Mesodermal cell (in vitro differentiated cells): ENCODE measurements at regions not wholly inside any gene's neighbourhood (a gene's known extent, or its start where the extent isn't known, plus 50 kb on each side); places are given as distances from the start of the nearest gene placed in this dataset.
A peak's percentile ranks its signal among the peaks of the same experiment; 100 is the strongest.

Experiments
- H3K27ac ChIP-seq: 2 replicates; pipeline ENCODE4 v1.7.0; 2013; ENCODE audit warnings: mild to moderate bottlenecking, low read depth, low read length, moderate library complexity; ENCODE audit not compliant: severe bottlenecking
- H3K36me3 ChIP-seq: 2 replicates; pipeline ENCODE4 v1.7.1; 2013; ENCODE audit warnings: mild to moderate bottlenecking, low read length, moderate library complexity; ENCODE audit not compliant: control insufficient read depth, insufficient read depth
- H3K4me1 ChIP-seq: one replicate; pipeline ENCODE4 v1.7.1; 2013; ENCODE audit warnings: mild to moderate bottlenecking, low read length; ENCODE audit not compliant: insufficient read depth, control insufficient read depth, poor library complexity, severe bottlenecking
- H3K4me3 ChIP-seq: 2 replicates; pipeline ENCODE4 v1.7.0; 2013; ENCODE audit warnings: low read length, control low read depth, mild to moderate bottlenecking; ENCODE audit not compliant: insufficient read depth, poor library complexity, severe bottlenecking; ENCODE audit errors: extremely low read depth
- H3K9me3 ChIP-seq: 2 replicates; pipeline ENCODE4 v1.7.1; 2013; ENCODE audit warnings: mild to moderate bottlenecking, low read length, moderate library complexity; ENCODE audit not compliant: control insufficient read depth
- WGBS, 2 experiments: methylation state at CpG; one replicate each; pipeline ENCODE4 v1.1.5; 2013; ENCODE audit warnings: missing lambda C conversion rate in 2 of 2; ENCODE audit not compliant: insufficient coverage in 2 of 2; 5-methylcytosine and 5-hydroxymethylcytosine counted together

DNA sequence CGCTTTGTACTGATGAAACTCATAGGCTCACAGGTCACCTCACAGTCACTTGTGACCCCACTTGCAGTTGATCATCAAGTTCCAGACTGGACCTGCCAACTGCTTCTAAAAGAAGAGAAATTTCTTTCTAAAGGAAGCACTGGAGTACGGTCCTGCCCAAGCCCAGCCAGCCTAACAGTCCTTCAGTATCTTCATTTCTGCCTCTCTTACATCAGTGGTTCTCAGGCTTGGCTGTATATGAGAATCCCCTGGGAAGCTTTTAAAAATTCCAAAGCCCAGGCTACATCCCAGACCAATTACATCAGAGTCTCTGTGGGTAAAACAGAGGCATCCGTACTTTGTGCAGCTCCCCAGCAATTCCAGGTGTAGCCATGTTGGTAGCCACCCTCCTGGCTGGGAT, 282.1 kb downstream of the NFIB start:
- Histone ChIP-seq H3K4me3 (no peak overlapping the region), H3K36me3 (no peaks in the 10 kb centered on the region), H3K9me3 (no peaks in the 10 kb centered on the region), H3K27ac (no peak overlapping the region), H3K4me1 (peaks cover 6% of the 10 kb centered on the region)
- WGBS, 2 experiments, result 88 to 91% methylated on average over 1 to 3 of the region's 3 CpGs

DNA sequence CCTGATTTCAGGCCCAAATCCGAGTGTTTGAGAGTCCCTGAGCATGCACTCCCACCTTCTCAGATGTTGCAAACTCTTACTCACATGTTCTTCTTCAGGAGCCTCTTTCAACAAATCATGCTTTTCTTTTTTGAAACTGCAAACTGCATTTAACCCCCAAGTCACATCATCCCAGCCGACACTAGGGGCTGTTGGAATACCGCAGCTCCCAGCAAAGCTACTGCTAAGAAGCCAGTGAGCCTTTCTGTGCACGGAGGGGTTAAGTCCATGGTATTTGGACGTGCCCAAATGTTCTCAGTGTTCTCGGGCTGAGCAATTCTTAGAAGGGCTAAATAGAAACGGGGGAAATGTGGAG, 282.9 kb downstream of the NFIB start:
- 20 to 34% methylated on average over 4 to 6 of the region's 7 CpGs for WGBS, 2 experiments
- Histone ChIP-seq H3K36me3 (no peaks in the 10 kb centered on the region), H3K4me3 (no peak overlapping the region), H3K9me3 (no peaks in the 10 kb centered on the region), H3K4me1 (peaks cover 6% of the 10 kb centered on the region), H3K27ac (peak overlapping the region; percentile 36)

DNA sequence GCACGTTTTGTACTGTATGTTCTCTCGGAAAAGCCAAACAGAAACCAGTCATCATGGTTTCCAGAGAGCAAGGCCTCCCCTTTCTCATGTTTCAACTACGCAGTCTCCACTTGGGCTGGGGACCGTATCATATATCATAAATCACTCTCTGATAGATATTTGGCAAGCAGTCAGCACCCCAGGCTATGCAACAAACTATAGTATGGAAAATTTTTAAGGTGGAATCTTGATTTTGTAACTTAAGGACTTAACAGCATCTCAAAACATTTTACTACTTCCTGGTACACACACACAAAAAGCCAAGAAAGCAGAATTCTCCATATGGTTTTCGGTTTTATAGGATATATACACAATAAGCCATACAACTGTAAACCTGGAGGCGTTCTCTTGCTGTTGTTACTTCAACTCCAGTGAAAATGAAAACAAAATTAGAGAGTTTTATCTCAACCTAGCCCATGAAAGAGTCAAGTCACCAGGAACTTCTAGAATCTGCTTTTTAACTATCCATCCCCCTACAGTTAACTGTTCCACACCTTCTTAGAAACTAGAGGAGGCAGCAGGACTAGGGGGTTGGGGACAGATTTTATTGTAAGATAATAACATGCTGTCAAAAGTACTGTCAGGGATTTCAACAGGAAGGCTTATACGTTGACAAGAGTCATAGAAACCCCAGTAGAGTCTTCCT, 283.4 kb downstream of the NFIB start:
- peak overlapping the region; percentile 36 for H3K27ac ChIP-seq
- H3K4me3 ChIP-seq, result no peak overlapping the region
- H3K4me1 ChIP-seq, result peaks cover 6% of the 10 kb centered on the region
- no peaks in the 10 kb centered on the region for H3K36me3 ChIP-seq
- WGBS, 2 experiments, result 94 to 95% methylated on average over 3 to 4 of the region's 7 CpGs
- no peaks in the 10 kb centered on the region for H3K9me3 ChIP-seq

DNA sequence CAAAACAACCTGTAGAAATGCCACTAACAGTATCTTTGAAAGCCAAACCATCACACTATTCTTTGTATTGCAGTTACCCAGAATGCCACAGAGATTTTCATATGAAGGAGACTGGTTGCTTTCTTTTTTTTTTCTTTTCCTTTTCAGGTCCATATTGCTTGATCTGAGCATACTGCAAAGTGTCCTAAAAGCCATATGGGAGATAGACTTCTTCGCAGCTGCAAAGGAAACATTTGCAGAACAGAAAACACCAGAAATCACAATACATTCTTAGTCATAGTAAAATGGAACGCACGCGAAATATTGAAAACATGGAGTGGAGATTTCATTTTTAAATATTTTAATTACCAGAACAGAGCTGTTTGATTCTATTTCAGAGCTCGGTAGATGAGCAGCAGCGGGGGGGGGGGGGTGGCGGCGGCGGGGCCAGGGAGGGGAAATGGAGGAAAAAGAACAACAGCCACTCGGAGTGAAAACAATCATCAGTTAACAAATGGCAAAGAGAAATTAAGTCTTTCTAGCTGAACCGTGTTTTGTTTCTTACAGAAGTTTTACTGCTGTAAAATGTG, 284.1 kb downstream of the NFIB start:
- WGBS, 2 experiments, result 82 to 100% methylated on average over 1 of the region's 11 CpGs
- Histone ChIP-seq H3K9me3 (no peaks in the 10 kb centered on the region), H3K36me3 (no peaks in the 10 kb centered on the region), H3K4me3 (no peak overlapping the region), H3K27ac (no peak overlapping the region), H3K4me1 (peaks cover 6% of the 10 kb centered on the region)

DNA sequence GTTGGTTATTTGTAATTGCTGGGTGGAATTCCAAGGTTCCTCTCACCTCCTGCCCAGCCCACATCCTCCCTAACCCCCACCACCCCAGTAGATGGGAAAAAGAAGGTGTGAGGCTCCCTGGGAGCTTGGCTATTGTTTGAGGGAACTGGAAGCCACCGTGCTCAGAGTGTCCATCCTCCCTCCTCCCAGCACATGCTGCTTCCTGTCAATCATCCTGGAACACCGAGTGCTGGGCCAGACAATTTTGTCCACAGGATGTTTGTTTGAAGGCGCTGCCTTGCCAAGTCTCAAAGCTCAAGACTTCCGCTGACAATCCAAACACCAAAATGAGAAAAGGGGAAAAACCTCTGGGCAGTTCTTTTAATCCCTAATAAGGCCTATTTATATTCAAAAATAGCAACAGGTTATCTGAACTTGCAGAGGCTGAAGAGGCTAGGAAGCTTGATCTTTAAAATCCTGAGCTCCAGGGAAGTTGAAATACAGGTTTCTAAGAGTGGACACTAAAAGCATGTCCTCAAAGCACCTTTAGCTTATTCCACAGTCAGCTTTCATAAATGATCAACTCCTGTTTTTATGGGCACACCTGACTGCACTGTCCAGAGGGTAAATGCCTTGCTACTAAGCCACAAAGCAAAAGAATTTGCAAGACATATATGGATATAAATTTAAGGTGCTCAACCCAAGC, 286.7 kb downstream of the NFIB start:
- Histone ChIP-seq H3K4me3 (no peak overlapping the region), H3K36me3 (no peaks in the 10 kb centered on the region), H3K4me1 (peaks cover 6% of the 10 kb centered on the region), H3K9me3 (no peaks in the 10 kb centered on the region), H3K27ac (no peak overlapping the region)
- WGBS, 2 experiments, result 0 to 65% methylated on average over 1 to 3 of the region's 4 CpGs

DNA sequence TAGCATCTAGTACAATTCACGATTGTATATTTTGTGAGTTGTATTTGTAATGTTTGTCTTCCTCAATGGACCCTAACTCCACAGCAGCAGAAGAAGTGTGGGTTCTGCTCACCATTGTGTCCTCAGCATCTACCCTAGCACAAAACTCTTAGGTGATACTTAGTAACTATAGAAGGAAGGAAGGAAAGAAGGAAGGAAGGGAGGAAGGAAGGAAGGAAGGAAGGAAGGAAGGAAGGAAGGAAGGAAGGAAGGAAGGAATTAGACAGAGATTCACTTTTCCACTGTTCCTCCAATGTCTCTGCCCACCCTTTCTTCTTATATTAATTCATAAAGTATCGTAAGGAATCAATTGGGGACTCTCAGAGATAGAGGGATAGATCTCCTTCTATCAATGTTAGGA, 288.2 kb downstream of the NFIB start:
- WGBS, 2 experiments, result no CpG with 5 or more reads among the region's 2 CpGs
- no peaks in the 10 kb centered on the region for H3K4me1 ChIP-seq

DNA sequence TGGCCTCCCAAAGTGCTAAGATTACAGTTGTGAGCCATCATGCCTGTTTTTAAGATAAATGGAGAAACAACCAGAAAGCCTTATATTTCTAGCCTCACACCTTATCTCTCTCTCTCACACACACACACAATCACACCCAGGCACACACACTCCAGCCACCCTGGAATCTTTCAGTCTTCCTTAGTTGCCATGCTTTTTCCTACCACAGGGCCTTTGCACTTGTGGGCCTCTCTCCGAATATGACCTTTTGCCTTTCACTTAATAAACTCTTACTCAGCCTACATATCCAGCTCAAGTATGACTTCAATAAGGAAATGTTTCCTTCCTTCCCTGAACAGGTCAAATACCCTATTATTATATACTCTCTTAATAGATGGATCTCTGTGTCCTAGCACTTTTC, 290.7 kb downstream of the NFIB start:
- Histone ChIP-seq H3K27ac (no peak overlapping the region), H3K4me1 (no peaks in the 10 kb centered on the region), H3K9me3 (no peaks in the 10 kb centered on the region), H3K4me3 (no peak overlapping the region), H3K36me3 (no peaks in the 10 kb centered on the region)
- 92 to 100% methylated on average over 1 of the region's 1 CpG for WGBS, 2 experiments

More for the DNA sequence above, 288.2 kb downstream of the NFIB start:
- Histone ChIP-seq H3K27ac (no peak overlapping the region), H3K4me3 (no peak overlapping the region), H3K36me3 (no peaks in the 10 kb centered on the region), H3K9me3 (no peaks in the 10 kb centered on the region)

DNA sequence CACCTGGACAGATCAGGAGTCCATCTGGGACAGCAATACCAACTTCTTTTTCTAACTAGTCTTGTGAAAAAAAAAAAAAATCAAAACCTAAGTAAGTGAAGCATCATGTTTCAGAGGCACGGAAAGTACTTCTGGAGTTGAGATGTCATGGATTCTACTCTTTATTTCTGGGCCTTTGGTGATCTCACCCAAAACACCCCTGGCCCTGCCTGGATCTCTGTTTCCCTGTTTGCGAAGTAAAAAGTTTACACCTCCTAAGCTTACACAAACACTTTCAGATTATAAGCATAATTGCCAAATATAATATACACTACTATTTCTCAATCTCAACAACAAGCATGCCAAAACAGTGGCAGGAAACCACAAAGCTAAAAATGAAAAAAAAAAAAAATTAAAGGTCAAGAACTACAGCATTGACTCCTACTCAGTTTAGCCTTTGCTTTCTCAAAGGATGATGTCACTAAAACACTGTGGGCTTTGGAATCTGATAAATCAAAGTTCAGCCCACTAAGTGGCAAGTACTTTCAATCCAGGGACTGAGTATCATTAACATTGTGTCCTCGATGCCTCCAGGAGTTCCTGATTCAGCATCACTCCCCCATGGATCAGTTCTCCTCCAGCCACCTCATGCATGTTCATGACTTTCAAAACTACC, 291.9 kb downstream of the NFIB start:
- no peaks in the 10 kb centered on the region for H3K9me3 ChIP-seq
- 91 to 100% methylated on average over 2 of the region's 3 CpGs for WGBS, 2 experiments
- no peak overlapping the region for H3K4me3 ChIP-seq
- no peaks in the 10 kb centered on the region for H3K36me3 ChIP-seq
- no peaks in the 10 kb centered on the region for H3K4me1 ChIP-seq
- H3K27ac ChIP-seq, result no peak overlapping the region

DNA sequence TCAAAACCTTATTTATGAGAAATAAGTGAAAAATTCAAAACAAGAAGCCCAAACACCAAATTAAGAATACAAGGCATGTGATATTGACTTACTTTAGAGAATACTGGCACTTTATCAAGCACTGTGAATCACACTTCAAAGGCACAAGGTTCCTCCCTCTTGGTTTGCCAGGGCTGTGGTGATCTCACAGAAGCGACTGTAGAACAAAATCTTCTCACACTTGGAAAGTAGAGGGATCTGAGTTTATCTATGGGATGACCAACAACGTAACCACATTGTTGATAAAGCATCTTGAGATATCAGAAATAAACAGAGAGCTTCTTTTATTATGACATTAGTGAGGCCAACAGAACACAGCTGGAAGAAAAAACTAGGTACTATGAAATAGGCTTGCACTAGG, 295.9 kb downstream of the NFIB start:
- H3K27ac ChIP-seq, result no peak overlapping the region
- H3K4me3 ChIP-seq, result no peak overlapping the region
- 86% methylated on average over 1 of the region's 2 CpGs; no CpG with 5 or more reads in 1 of the 2 experiments for WGBS, 2 experiments
- no peaks in the 10 kb centered on the region for H3K9me3 ChIP-seq
- no peaks in the 10 kb centered on the region for H3K36me3 ChIP-seq
- H3K4me1 ChIP-seq, result no peaks in the 10 kb centered on the region

DNA sequence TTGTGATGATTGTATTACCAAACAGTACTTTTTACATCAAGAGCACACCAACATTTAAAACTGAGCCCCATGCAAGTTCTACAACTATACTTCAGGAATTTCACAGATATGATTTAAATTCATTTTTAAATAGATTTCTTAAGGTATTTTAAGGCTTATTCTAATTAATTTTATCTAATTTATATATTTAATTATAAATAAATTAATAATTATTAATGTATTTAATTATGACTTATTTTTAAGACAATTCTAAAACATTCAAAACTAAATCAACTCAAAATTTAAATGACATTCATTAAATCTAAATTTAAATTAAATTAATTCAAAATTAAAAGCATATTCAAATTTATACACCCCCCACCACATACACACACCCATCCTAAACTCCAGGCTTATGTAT, 299.2 kb downstream of the NFIB start:
- H3K4me3 ChIP-seq, result no peak overlapping the region
- no peaks in the 10 kb centered on the region for H3K9me3 ChIP-seq
- no peaks in the 10 kb centered on the region for H3K36me3 ChIP-seq
- H3K4me1 ChIP-seq, result no peaks in the 10 kb centered on the region
- no peak overlapping the region for H3K27ac ChIP-seq

DNA sequence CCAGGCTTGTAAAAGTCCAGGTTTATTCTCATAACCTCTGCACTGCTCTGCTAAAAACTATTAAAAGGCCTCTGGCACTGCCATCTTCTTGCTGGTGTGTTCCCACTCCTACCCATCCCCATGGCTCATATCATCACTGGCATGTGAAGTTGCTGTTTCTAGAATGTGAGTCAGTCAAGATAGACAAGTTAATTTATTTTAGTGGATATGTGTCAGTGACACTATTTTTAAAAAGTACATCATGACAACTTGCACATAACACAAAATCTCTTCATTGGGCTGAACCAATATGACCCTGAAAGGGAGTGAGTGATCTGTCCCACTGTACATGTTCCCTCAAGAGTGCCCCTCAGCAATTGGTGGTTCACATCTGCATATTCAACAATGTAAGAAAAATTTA, 299.7 kb downstream of the NFIB start:
- Histone ChIP-seq H3K4me1 (no peaks in the 10 kb centered on the region), H3K27ac (no peak overlapping the region), H3K36me3 (no peaks in the 10 kb centered on the region), H3K4me3 (no peak overlapping the region), H3K9me3 (no peaks in the 10 kb centered on the region)
